ENCODE measurements at regions not wholly inside any gene's neighbourhood (a gene's known extent, or its start where the extent isn't known, plus 50 kb on each side); places are given as distances from the start of the nearest gene placed in this dataset.
"Not testable (repeated sequence)": the region's sequence is repeated elsewhere in the genome, so short reads cannot be mapped to it uniquely, and the experiment has no call there.

GRCh38 chr9:40583230-40583629 lies 545.3 kb downstream of the FOXD4L6 start:
- not testable (repeated sequence) for TF ChIP-seq EP300 (IDR thresholded peaks at IDR 0.05; ENCODE audit: low read depth); POLR2A (IDR thresholded peaks at IDR 0.05); POLR2AphosphoS5 (IDR thresholded peaks at IDR 0.05)
- TF ChIP-seq, protein P1, sequence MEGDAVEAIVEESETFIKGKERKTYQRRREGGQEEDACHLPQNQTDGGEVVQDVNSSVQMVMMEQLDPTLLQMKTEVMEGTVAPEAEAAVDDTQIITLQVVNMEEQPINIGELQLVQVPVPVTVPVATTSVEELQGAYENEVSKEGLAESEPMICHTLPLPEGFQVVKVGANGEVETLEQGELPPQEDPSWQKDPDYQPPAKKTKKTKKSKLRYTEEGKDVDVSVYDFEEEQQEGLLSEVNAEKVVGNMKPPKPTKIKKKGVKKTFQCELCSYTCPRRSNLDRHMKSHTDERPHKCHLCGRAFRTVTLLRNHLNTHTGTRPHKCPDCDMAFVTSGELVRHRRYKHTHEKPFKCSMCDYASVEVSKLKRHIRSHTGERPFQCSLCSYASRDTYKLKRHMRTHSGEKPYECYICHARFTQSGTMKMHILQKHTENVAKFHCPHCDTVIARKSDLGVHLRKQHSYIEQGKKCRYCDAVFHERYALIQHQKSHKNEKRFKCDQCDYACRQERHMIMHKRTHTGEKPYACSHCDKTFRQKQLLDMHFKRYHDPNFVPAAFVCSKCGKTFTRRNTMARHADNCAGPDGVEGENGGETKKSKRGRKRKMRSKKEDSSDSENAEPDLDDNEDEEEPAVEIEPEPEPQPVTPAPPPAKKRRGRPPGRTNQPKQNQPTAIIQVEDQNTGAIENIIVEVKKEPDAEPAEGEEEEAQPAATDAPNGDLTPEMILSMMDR (IDR thresholded peaks at IDR 0.05), result not testable (repeated sequence)
